Activated CD8-positive, alpha-beta memory T cell treated with anti-CD3 and anti-CD28 coated beads, Interleukin-2, amount 10 ng/mL, durations not matched to agents 7 days and 5 days (primary cell): ENCODE measurements at regions not wholly inside any gene's neighbourhood (a gene's known extent, or its start where the extent isn't known, plus 50 kb on each side); places are given as distances from the start of the nearest gene placed in this dataset.

Experiments
- ATAC-seq: fragments of 150-1000 bp; cut with Tn5 transposase; one replicate; pipeline ENCODE4 v1.10.0; 2021; ENCODE audit warnings: moderate library complexity
- CTCF ChIA-PET: fragments of 350-600 bp; sonication (Branson Sonifier 250); formaldehyde crosslinking; loops from one replicate; lab custom pipeline; 2021; ENCODE audit warnings: antibody characterized with exemption; lab: Charles Lee
- DNase-seq: peaks from one replicate; pipeline ENCODE4 v3.0.0-alpha.2; 2020
- H3K27ac Mint-ChIP-seq: one replicate; pipeline ENCODE4 v1.8.0; 2021; ENCODE audit warnings: mild to moderate bottlenecking, mixed read lengths
- H3K27me3 Mint-ChIP-seq: one replicate; pipeline ENCODE4 v1.8.0; 2021; ENCODE audit warnings: mixed read lengths
- H3K36me3 Mint-ChIP-seq: one replicate; pipeline ENCODE4 v1.8.0; 2021; ENCODE audit warnings: mild to moderate bottlenecking, mixed read lengths
- H3K4me1 Mint-ChIP-seq: one replicate; pipeline ENCODE4 v1.8.0; 2021; ENCODE audit warnings: mixed read lengths
- H3K4me3 Mint-ChIP-seq: one replicate; pipeline ENCODE4 v1.8.0; 2021; ENCODE audit warnings: mild to moderate bottlenecking, moderate library complexity, mixed read lengths
- H3K9me3 Mint-ChIP-seq: one replicate; pipeline ENCODE4 v1.8.0; 2022; ENCODE audit warnings: low read depth, mixed read lengths

GRCh38 chr13:34085204-34085603 is 267.3 kb downstream of the RFC3 start:
- H3K36me3 Mint-ChIP-seq, result no peaks in the 10 kb centered on the region
- no peak overlapping the region for H3K27ac Mint-ChIP-seq
- H3K4me3 Mint-ChIP-seq, result no peak overlapping the region
- DNase-seq (no peak), ATAC-seq (no peak)
- no peaks in the 10 kb centered on the region for H3K27me3 Mint-ChIP-seq
- H3K9me3 Mint-ChIP-seq, result peaks cover 3% of the 10 kb centered on the region
- CTCF ChIA-PET, result no interaction called here
- no peaks in the 10 kb centered on the region for H3K4me1 Mint-ChIP-seq

DNA sequence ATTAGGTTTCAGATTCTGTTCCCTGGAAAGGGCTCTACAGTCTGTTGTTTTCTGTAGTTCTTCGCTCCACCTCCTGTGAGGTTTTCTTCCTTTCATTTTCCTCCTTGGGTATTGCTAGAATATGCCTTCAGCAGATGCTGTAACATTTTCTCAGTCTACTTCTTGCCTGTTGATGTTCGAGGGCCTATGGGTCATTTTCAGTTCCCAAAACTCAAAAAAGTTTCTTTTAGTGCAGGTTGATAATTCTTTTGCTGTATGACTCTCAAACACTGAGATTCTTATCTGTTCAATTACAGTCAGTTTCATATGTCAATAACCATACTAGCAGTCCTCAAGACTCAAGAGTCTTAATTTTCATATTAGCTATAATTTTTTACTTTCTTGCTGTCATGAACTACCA is 268.3 kb downstream of the RFC3 start:
- peaks cover 3% of the 10 kb centered on the region for H3K9me3 Mint-ChIP-seq
- no peak overlapping the region for H3K27ac Mint-ChIP-seq
- H3K27me3 Mint-ChIP-seq, result no peaks in the 10 kb centered on the region
- no peak overlapping the region for H3K4me3 Mint-ChIP-seq
- H3K4me1 Mint-ChIP-seq, result no peaks in the 10 kb centered on the region
- no peak for ATAC-seq
- H3K36me3 Mint-ChIP-seq, result no peaks in the 10 kb centered on the region
- DNase-seq, result no peak
- CTCF ChIA-PET, result no interaction called here

- CTCF ChIA-PET, result no interaction called here
- no peak for ATAC-seq
- no peak overlapping the region for H3K27ac Mint-ChIP-seq
- DNase-seq, result no peak
- no peak overlapping the region for H3K4me3 Mint-ChIP-seq
- peaks cover 3% of the 10 kb centered on the region for H3K9me3 Mint-ChIP-seq
- H3K4me1 Mint-ChIP-seq, result no peaks in the 10 kb centered on the region
- H3K27me3 Mint-ChIP-seq, result no peaks in the 10 kb centered on the region
- H3K36me3 Mint-ChIP-seq, result no peaks in the 10 kb centered on the region
Observed at GRCh38 chr13:34087791-34088190, 269.8 kb downstream of the RFC3 start.

- H3K4me3 Mint-ChIP-seq, result no peak overlapping the region
Observed at GRCh38 chr13:34103854-34104253, 285.9 kb downstream of the RFC3 start.

DNA sequence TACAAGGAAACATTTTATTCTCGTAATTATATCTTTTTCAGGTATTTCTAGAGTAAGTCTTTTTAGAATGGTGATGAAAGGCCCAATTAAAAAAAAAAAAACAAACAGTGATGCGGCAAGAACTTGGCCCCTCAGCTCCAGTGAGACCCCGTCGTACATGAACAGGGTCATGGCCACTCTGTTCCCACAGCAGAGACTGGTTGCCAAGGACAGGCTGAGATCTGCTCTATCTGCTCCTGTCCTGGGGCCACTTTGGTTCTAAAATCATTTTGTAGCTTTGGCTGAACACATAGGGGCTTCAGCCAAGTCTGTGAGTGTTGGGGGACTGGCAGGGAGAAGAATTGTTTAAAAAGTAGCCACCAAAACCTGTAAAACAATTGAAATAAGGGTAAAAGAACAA is 286.9 kb downstream of the RFC3 start:
- no peak for DNase-seq
- H3K27ac Mint-ChIP-seq, result no peak overlapping the region
- CTCF ChIA-PET, result no interaction called here
- no peak overlapping the region for H3K4me3 Mint-ChIP-seq
- H3K4me1 Mint-ChIP-seq, result no peaks in the 10 kb centered on the region
- H3K9me3 Mint-ChIP-seq, result peaks cover 3% of the 10 kb centered on the region
- H3K27me3 Mint-ChIP-seq, result no peaks in the 10 kb centered on the region
- no peak for ATAC-seq
- H3K36me3 Mint-ChIP-seq, result no peaks in the 10 kb centered on the region

More at GRCh38 chr13:34103854-34104253, 285.9 kb downstream of the RFC3 start:
- ATAC-seq (no peak), DNase-seq (no peak)
- CTCF ChIA-PET, result no interaction called here
- H3K36me3 Mint-ChIP-seq, result no peaks in the 10 kb centered on the region
- H3K9me3 Mint-ChIP-seq, result no peaks in the 10 kb centered on the region
- H3K27ac Mint-ChIP-seq, result no peak overlapping the region
- H3K27me3 Mint-ChIP-seq, result no peaks in the 10 kb centered on the region
- no peaks in the 10 kb centered on the region for H3K4me1 Mint-ChIP-seq

- H3K27me3 Mint-ChIP-seq, result no peaks in the 10 kb centered on the region
- no peak for DNase-seq
- CTCF ChIA-PET, result no interaction called here
- no peaks in the 10 kb centered on the region for H3K36me3 Mint-ChIP-seq
- no peak overlapping the region for H3K27ac Mint-ChIP-seq
- ATAC-seq, result no peak
- H3K4me3 Mint-ChIP-seq, result no peak overlapping the region
- no peaks in the 10 kb centered on the region for H3K4me1 Mint-ChIP-seq
- peaks cover 4% of the 10 kb centered on the region for H3K9me3 Mint-ChIP-seq
Observed at GRCh38 chr13:34107806-34108205, 289.9 kb downstream of the RFC3 start.

DNA sequence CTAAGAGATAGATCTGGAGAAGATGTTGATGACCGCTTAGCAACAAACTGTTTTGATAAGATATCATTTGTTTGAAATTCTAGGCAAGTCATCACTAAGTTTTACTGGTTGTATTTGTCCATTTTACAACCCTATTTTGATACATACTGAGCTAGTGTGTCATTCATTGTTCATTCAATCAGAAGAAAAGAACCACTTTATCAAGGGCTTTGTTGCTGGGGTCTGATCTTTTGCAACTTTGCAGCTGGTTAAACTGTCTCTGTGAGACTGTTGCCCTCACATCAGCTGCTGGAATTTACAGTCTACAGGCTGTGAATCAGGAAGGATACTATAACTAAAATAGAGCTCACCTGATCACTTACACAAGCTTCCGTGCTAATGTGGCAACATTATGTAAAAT is 290.5 kb downstream of the RFC3 start:
- no peak for DNase-seq
- no peak overlapping the region for H3K4me3 Mint-ChIP-seq
- ATAC-seq, result no peak
- no peak overlapping the region for H3K27ac Mint-ChIP-seq
- CTCF ChIA-PET, result no interaction called here
- H3K9me3 Mint-ChIP-seq, result peaks cover 4% of the 10 kb centered on the region
- no peaks in the 10 kb centered on the region for H3K36me3 Mint-ChIP-seq
- no peaks in the 10 kb centered on the region for H3K27me3 Mint-ChIP-seq
- H3K4me1 Mint-ChIP-seq, result no peaks in the 10 kb centered on the region

DNA sequence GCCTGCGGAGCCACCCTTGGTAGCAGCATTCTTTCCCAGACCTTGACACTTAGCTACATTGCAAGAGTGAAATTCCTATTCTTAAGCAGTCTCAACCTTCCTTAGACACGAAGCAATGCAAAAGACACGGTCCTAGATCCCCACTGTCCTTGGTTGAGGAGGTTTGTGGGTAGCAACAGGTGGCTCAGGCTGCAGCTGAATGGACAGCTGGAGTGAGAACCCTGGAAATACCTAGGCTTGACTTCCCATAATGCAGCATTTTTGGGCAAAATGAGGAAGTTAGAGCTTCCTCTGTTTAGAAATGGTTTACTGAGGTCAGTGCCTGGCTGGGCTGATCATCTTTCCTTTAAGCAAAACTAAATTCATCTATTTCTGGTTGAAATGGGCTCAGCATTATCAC is 296.6 kb downstream of the RFC3 start:
- no peaks in the 10 kb centered on the region for H3K27me3 Mint-ChIP-seq
- H3K4me3 Mint-ChIP-seq, result no peak overlapping the region
- H3K27ac Mint-ChIP-seq, result no peak overlapping the region
- H3K4me1 Mint-ChIP-seq, result no peaks in the 10 kb centered on the region
- no peak for DNase-seq
- peaks cover 2% of the 10 kb centered on the region for H3K9me3 Mint-ChIP-seq
- no peak for ATAC-seq
- H3K36me3 Mint-ChIP-seq, result no peaks in the 10 kb centered on the region
- CTCF ChIA-PET, result no interaction called here

- Mint-ChIP-seq H3K9me3 (no peaks in the 10 kb centered on the region), H3K27me3 (no peaks in the 10 kb centered on the region), H3K4me1 (no peaks in the 10 kb centered on the region), H3K4me3 (no peak overlapping the region), H3K27ac (no peak overlapping the region), H3K36me3 (no peaks in the 10 kb centered on the region)
- ATAC-seq (no peak), DNase-seq (no peak)
- CTCF ChIA-PET, result no interaction called here
Observed at GRCh38 chr13:34116651-34117050, 298.7 kb downstream of the RFC3 start.

DNA sequence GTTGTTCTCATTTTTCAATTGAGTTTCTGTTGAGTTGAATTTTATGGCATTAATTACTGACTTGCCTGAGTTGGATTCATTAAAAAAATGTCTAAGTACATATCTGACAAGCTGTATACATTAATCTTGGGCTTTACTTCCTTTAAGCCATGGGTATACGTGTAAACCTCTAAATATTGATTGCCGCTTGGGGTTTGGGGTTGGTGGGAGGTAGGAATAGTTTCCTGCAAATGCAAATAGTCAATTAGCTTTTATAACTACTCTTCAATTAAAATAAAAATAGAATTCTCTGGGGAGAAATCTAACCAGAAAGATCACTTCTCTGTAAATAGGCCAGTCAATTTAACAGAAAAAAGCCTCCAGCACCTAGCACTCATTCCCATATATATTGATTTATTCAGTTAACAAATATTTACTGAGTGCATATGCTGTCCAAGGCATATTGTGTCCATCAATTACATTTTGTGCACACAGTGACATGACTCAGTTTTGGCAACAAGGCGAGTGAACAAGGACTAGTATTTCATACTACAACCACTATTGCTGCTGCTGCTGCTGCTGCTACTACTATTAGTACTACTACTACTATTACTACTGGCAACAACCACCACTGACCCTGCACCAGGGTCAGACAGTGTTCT is 306.8 kb downstream of the RFC3 start:
- H3K4me1 Mint-ChIP-seq, result no peaks in the 10 kb centered on the region

GRCh38 chr13:34127523-34127922 is 309.6 kb downstream of the RFC3 start:
- no peak overlapping the region for H3K27ac Mint-ChIP-seq
- H3K4me1 Mint-ChIP-seq, result no peaks in the 10 kb centered on the region
- no peak overlapping the region for H3K4me3 Mint-ChIP-seq
- H3K9me3 Mint-ChIP-seq, result no peaks in the 10 kb centered on the region
- CTCF ChIA-PET, result no interaction called here
- ATAC-seq (no peak), DNase-seq (no peak)
- H3K27me3 Mint-ChIP-seq, result no peaks in the 10 kb centered on the region
- H3K36me3 Mint-ChIP-seq, result no peaks in the 10 kb centered on the region

More for the DNA sequence above, 306.8 kb downstream of the RFC3 start:
- DNase-seq, result no peak
- Mint-ChIP-seq H3K9me3 (no peaks in the 10 kb centered on the region), H3K27ac (no peak overlapping the region), H3K27me3 (no peaks in the 10 kb centered on the region), H3K36me3 (no peaks in the 10 kb centered on the region), H3K4me3 (no peak overlapping the region)
- CTCF ChIA-PET, result no interaction called here
- no peak for ATAC-seq

- Mint-ChIP-seq H3K4me1 (no peaks in the 10 kb centered on the region), H3K27me3 (no peaks in the 10 kb centered on the region), H3K4me3 (no peak overlapping the region), H3K9me3 (no peaks in the 10 kb centered on the region), H3K36me3 (no peaks in the 10 kb centered on the region), H3K27ac (no peak overlapping the region)
- DNase-seq, result no peak
- ATAC-seq, result no peak
- CTCF ChIA-PET, result no interaction called here
Observed at GRCh38 chr13:34128661-34129060, 310.7 kb downstream of the RFC3 start.

- Mint-ChIP-seq H3K27me3 (no peaks in the 10 kb centered on the region), H3K36me3 (no peaks in the 10 kb centered on the region), H3K4me1 (peaks cover 4% of the 10 kb centered on the region), H3K9me3 (no peaks in the 10 kb centered on the region), H3K4me3 (no peak overlapping the region), H3K27ac (no peak overlapping the region)
- DNase-seq, result no peak
- no peak for ATAC-seq
- CTCF ChIA-PET, result no interaction called here
Observed at GRCh38 chr13:34129436-34129835, 311.5 kb downstream of the RFC3 start.

DNA sequence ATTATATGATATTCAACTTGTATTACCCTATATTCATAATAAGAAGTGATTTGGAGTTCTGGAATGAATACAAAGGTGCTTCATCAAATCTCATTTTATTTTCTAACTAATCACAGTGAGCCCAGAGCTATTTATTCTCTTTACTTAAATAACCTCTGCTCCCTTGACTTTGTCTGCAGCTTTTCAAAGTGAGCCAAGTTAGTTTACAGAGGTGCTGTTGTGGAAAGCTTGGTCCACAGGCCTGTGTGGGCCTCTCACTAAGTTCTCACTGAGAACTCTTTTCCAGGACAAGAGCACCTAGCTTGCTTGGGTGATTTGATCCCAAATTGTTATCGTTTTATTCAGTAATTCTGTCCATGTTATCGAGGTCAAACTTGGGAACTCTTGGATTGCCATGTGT is 319.3 kb downstream of the RFC3 start:
- H3K36me3 Mint-ChIP-seq, result no peaks in the 10 kb centered on the region

More for the DNA sequence above, 319.3 kb downstream of the RFC3 start:
- Mint-ChIP-seq H3K9me3 (peaks cover 2% of the 10 kb centered on the region), H3K27me3 (no peaks in the 10 kb centered on the region), H3K4me3 (no peak overlapping the region), H3K4me1 (peaks cover 5% of the 10 kb centered on the region), H3K27ac (no peak overlapping the region)
- ATAC-seq (no peak), DNase-seq (no peak)
- CTCF ChIA-PET, result no interaction called here
